Endothelial cell of umbilical vein (primary cell): ENCODE measurements at regions not wholly inside any gene's neighbourhood (a gene's known extent, or its start where the extent isn't known, plus 50 kb on each side); places are given as distances from the start of the nearest gene placed in this dataset.

Experiments used
- BruUV-seq: library from RNA; stranded (reverse); fragments of 400-500 nt; replicated peaks from 2 replicates; lab custom pipeline; 2021; lab: Mats Ljungman, UMichigan
- CTCF ChIA-PET: fragments of 300-600, 350-600 bp; sonication (Branson Sonifier 250); formaldehyde crosslinking; loops from one replicate; lab custom pipeline; 2021; ENCODE audit warnings: antibody characterized with exemption, inconsistent platforms; lab: Charles Lee
- POLR2A ChIA-PET: fragments of 300-600, 350-600 bp; sonication (Branson Sonifier 250); formaldehyde crosslinking; loops from one replicate; lab custom pipeline; 2021; ENCODE audit warnings: antibody characterized with exemption, inconsistent platforms; lab: Charles Lee
- DNase-seq: peaks from one replicate; pipeline ENCODE4 v3.0.0-alpha.2; 2011; ENCODE audit warnings: low read depth, low spot score
- FAIRE-seq: peaks from 2 replicates; lab custom pipeline; 2011; peaks lifted over from hg19 to GRCh38; lab: Jason Lieb, UNC
- H2AFZ ChIP-seq: 2 replicates; pipeline ENCODE4 v1.6.0; 2012; ENCODE audit warnings: low read depth, low read length, control low read depth, inconsistent platforms
- H3K27ac ChIP-seq: 2 replicates; pipeline ENCODE4 v1.5.1; 2011; ENCODE audit warnings: low read depth, mild to moderate bottlenecking, control low read depth, low read length, moderate library complexity; ENCODE audit not compliant: insufficient read depth
- H3K27me3 ChIP-seq, 2 experiments: 2 replicates each; pipeline versions ENCODE4 v1.6.0 to v1.6.1; 2011; ENCODE audit warnings: low read length in 2 of 2, mixed read lengths in 1 of 2; ENCODE audit not compliant: control insufficient read depth in 2 of 2, insufficient read depth in 2 of 2
- H3K36me3 ChIP-seq, 2 experiments: 2 replicates in 1 of 2; 3 replicates in 1 of 2; pipeline ENCODE4 v1.5.1; 2011; ENCODE audit warnings: low read length in 2 of 2, mild to moderate bottlenecking in 1 of 2, moderate library complexity in 1 of 2; ENCODE audit not compliant: control insufficient read depth in 2 of 2, insufficient read depth in 2 of 2; ENCODE audit errors: extremely low read depth in 1 of 2
- H3K4me1 ChIP-seq: 3 replicates; pipeline ENCODE4 v1.5.1; 2011; ENCODE audit warnings: mild to moderate bottlenecking, low read length; ENCODE audit not compliant: control insufficient read depth, insufficient read depth; ENCODE audit errors: extremely low read depth
- H3K4me2 ChIP-seq: 2 replicates; pipeline ENCODE4 v1.6.1; 2011; ENCODE audit warnings: low read length, control low read depth, mixed read lengths; ENCODE audit not compliant: insufficient read depth
- H3K4me3 ChIP-seq, 3 experiments: fragments of 200-600 bp in 1 of 3; sonication (generic), shearing (Covaris generic) in 1 of 3; replicated peaks in 1 of 3; 2 replicates each; pipeline ENCODE4 v1.5.1; 2011 to 2016; ENCODE audit warnings: control low read depth in 3 of 3, low read length in 3 of 3, mild to moderate bottlenecking in 2 of 3, inconsistent platforms in 1 of 3, low read depth in 1 of 3, moderate library complexity in 1 of 3; ENCODE audit not compliant: insufficient read depth in 1 of 3
- H3K79me2 ChIP-seq: 2 replicates; pipeline ENCODE4 v1.6.0; 2012; ENCODE audit warnings: low read length, inconsistent platforms; ENCODE audit not compliant: control insufficient read depth, insufficient read depth
- H3K9ac ChIP-seq: replicated peaks from 2 replicates; pipeline ENCODE3; 2011; ENCODE audit warnings: low read length, control low read depth; ENCODE audit not compliant: insufficient read depth; ENCODE audit errors: extremely low read depth
- H3K9me1 ChIP-seq: replicated peaks from 3 replicates; pipeline ENCODE4 v1.6.0; 2011; ENCODE audit warnings: mild to moderate bottlenecking, low read length; ENCODE audit not compliant: control insufficient read depth, insufficient read depth; ENCODE audit errors: extremely low read depth
- H3K9me3 ChIP-seq: replicated peaks from 2 replicates; pipeline ENCODE4 v1.5.1; 2012; ENCODE audit warnings: low read length, inconsistent platforms; ENCODE audit not compliant: control insufficient read depth, insufficient read depth
- H4K20me1 ChIP-seq: replicated peaks from 2 replicates; pipeline ENCODE3; 2011; ENCODE audit warnings: mild to moderate bottlenecking, low read length; ENCODE audit not compliant: control insufficient read depth, insufficient read depth; ENCODE audit errors: extremely low read depth
- FOS ChIP-seq: IDR thresholded peaks from 2 replicates; pipeline ENCODE4 v1.6.1; 2011; ENCODE audit warnings: mild to moderate bottlenecking, low read length, moderate library complexity, borderline replicate concordance; ENCODE audit not compliant: insufficient read depth
- GATA2 ChIP-seq: IDR thresholded peaks from 2 replicates; pipeline ENCODE4 v1.7.0; 2011; ENCODE audit warnings: low read depth, mild to moderate bottlenecking, moderate library complexity, mixed read lengths, low read length; ENCODE audit not compliant: insufficient read length, insufficient read depth
- MYC ChIP-seq: IDR thresholded peaks from one replicate; pipeline ENCODE4 v1.6.1; 2011; ENCODE audit warnings: mild to moderate bottlenecking, low read depth, low read length
- POLR2A ChIP-seq: IDR thresholded peaks from 2 replicates; pipeline ENCODE4 v1.6.1; 2012; ENCODE audit warnings: low read depth, mild to moderate bottlenecking, control low read depth, low read length
- POLR2AphosphoS5 ChIP-seq: IDR thresholded peaks from 2 replicates; pipeline ENCODE4 v1.6.1; 2012; ENCODE audit warnings: low read depth, mild to moderate bottlenecking, control low read depth, low read length, moderate library complexity; ENCODE audit not compliant: insufficient read depth
- dilution Hi-C: fragments of 300-500 bp; cut with MboI; formaldehyde crosslinking; loops from one replicate; pipeline ENCODE4 v1.15.0; 2019; ENCODE audit warnings: low sequenced_read_pairs; ENCODE audit not compliant: extremely low pct_ligation_motif_present
- intact Hi-C: fragments of 100-400 bp; cut with micrococcal nuclease; formaldehyde crosslinking; loops from one replicate; pipeline ENCODE4 v1.10.0; 2022
- TF ChIP-seq, protein P1 (sequence below): IDR thresholded peaks from 2 replicates; pipeline ENCODE4 v1.6.1; 2011; ENCODE audit not compliant: insufficient read depth, insufficient read length
- TF ChIP-seq, protein P2 (sequence below), 2 donors: IDR thresholded peaks; 1 replicate in 1 of 2; 2 replicates in 1 of 2; pipeline ENCODE4 v1.5.1; 2011; ENCODE audit warnings: low read length in 2 of 2, mild to moderate bottlenecking in 2 of 2, moderate library complexity in 2 of 2, control low read depth in 1 of 2, inconsistent platforms in 1 of 2, low read depth in 1 of 2; ENCODE audit not compliant: insufficient read depth in 1 of 2; ENCODE audit errors: extremely low read depth in 1 of 2

GRCh38 chr3:168362661-168363247 is 267.0 kb upstream of the GOLIM4 start:
- DNase-seq (no peak), FAIRE-seq (no peak)
- ChIA-PET CTCF (no interaction called here), POLR2A (no interaction called here)
- Histone ChIP-seq H3K4me1 (no peaks in the 10 kb centered on the region), H2AFZ (no peak overlapping the region), H3K27ac (no peak overlapping the region), H3K9ac (no peak overlapping the region), H3K4me3 (no peak overlapping the region), H3K4me2 (no peak overlapping the region), H4K20me1 (no peaks in the 10 kb centered on the region), H3K27me3 (no peaks in the 10 kb centered on the region), H3K9me1 (no peaks in the 10 kb centered on the region), H3K79me2 (no peaks in the 10 kb centered on the region), H3K9me3 (no peaks in the 10 kb centered on the region), H3K36me3 (no peaks in the 10 kb centered on the region)
- no peak for TF ChIP-seq POLR2A
- TF ChIP-seq FOS, result no peak
- TF ChIP-seq MYC, result no peak
- TF ChIP-seq, protein P1, sequence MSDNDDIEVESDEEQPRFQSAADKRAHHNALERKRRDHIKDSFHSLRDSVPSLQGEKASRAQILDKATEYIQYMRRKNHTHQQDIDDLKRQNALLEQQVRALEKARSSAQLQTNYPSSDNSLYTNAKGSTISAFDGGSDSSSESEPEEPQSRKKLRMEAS, result no peak
- no peak for TF ChIP-seq POLR2AphosphoS5
- TF ChIP-seq, protein P2, sequence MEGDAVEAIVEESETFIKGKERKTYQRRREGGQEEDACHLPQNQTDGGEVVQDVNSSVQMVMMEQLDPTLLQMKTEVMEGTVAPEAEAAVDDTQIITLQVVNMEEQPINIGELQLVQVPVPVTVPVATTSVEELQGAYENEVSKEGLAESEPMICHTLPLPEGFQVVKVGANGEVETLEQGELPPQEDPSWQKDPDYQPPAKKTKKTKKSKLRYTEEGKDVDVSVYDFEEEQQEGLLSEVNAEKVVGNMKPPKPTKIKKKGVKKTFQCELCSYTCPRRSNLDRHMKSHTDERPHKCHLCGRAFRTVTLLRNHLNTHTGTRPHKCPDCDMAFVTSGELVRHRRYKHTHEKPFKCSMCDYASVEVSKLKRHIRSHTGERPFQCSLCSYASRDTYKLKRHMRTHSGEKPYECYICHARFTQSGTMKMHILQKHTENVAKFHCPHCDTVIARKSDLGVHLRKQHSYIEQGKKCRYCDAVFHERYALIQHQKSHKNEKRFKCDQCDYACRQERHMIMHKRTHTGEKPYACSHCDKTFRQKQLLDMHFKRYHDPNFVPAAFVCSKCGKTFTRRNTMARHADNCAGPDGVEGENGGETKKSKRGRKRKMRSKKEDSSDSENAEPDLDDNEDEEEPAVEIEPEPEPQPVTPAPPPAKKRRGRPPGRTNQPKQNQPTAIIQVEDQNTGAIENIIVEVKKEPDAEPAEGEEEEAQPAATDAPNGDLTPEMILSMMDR (IDR thresholded peaks at IDR 0.05; ENCODE audit: extremely low read depth in 1 of 2, insufficient read depth in 1 of 2, low read depth in 1 of 2, low read length in 2 of 2), result no peak
- TF ChIP-seq GATA2, result no peak
- intact Hi-C loops, result no loop called here
- dilution Hi-C loops, result no loop called here
- BruUV-seq, result no TSS peak
